GM18858 (cell line): ENCODE measurements at regions not wholly inside any gene's neighbourhood (a gene's known extent, or its start where the extent isn't known, plus 50 kb on each side); places are given as distances from the start of the nearest gene placed in this dataset.
A peak's percentile ranks its signal among the peaks of the same experiment; 100 is the strongest.
"Not testable (repeated sequence)": the region's sequence is repeated elsewhere in the genome, so short reads cannot be mapped to it uniquely, and the experiment has no call there.

ENCODE experiments used
- ATAC-seq: cut with Tn5 transposase; IDR thresholded peaks from one replicate; pipeline ENCODE4 v1.9.1; 2021; ENCODE audit not compliant: unreplicated experiment

- ATAC-seq = no peak
These were observed 135.1 kb upstream of the RFX3 start for GRCh38 chr9:3660936-3661335.

GRCh38 chr9:3659647-3660046 is 133.8 kb upstream of the RFX3 start:
- ATAC-seq = no peak

- ATAC-seq = no peak
These were observed 133.2 kb upstream of the RFX3 start for GRCh38 chr9:3658964-3659363.

GRCh38 chr9:3656224-3656623 is 130.4 kb upstream of the RFX3 start:
- ATAC-seq = no peak

GRCh38 chr9:3650994-3651622 is 125.3 kb upstream of the RFX3 start:
- ATAC-seq = no peak

GRCh38 chr9:3648722-3649246 is 123.0 kb upstream of the RFX3 start:
- no peak for ATAC-seq

- ATAC-seq = no peak
These were observed 122.5 kb upstream of the RFX3 start for GRCh38 chr9:3648266-3648665.

GRCh38 chr9:3647652-3648051 is 121.9 kb upstream of the RFX3 start:
- ATAC-seq = no peak

- ATAC-seq = no peak
These were observed 120.4 kb upstream of the RFX3 start for GRCh38 chr9:3646226-3646625.

- ATAC-seq = not testable (repeated sequence)
These were observed 116.3 kb upstream of the RFX3 start for GRCh38 chr9:3642075-3642474.

GRCh38 chr9:3629495-3629894 is 103.7 kb upstream of the RFX3 start:
- no peak for ATAC-seq

- no peak for ATAC-seq
These were observed 102.4 kb upstream of the RFX3 start for GRCh38 chr9:3628239-3628638.

- peak; percentile 68 for ATAC-seq
These were observed 82.2 kb upstream of the RFX3 start for GRCh38 chr9:3608011-3608410.

GRCh38 chr9:3600672-3601071 is 74.9 kb upstream of the RFX3 start:
- ATAC-seq = no peak

GRCh38 chr9:3597792-3598191 is 72.0 kb upstream of the RFX3 start:
- no peak for ATAC-seq

- ATAC-seq = no peak
These were observed 60.3 kb upstream of the RFX3 start for GRCh38 chr9:3586066-3586465.

GRCh38 chr9:3585606-3586005 is 59.8 kb upstream of the RFX3 start:
- ATAC-seq = no peak

GRCh38 chr9:3578786-3579185 is 53.0 kb upstream of the RFX3 start:
- ATAC-seq = no peak

- ATAC-seq = no peak
These were observed 50.5 kb upstream of the RFX3 start for GRCh38 chr9:3576328-3576727.

GRCh38 chr9:3575821-3576220 is 50.0 kb upstream of the RFX3 start:
- no peak for ATAC-seq
